T-helper 17 cell (primary cell): ENCODE measurements at regions not wholly inside any gene's neighbourhood (a gene's known extent, or its start where the extent isn't known, plus 50 kb on each side); places are given as distances from the start of the nearest gene placed in this dataset.

Source experiments
- ATAC-seq: fragments of 150-1000 bp; cut with Tn5 transposase; 2 replicates; pipeline ENCODE4 v1.10.0; 2021; ENCODE audit warnings: mild to moderate bottlenecking, moderate library complexity
- DNase-seq, 3 donors: peaks; one replicate each; pipeline versions ENCODE4 v3.0.0 to v3.0.0-alpha.2; 2020 to 2021
- H3K9me3 ChIP-seq: one replicate; pipeline ENCODE4 v1.7.0; 2013; ENCODE audit warnings: low read length, mild to moderate bottlenecking; ENCODE audit not compliant: control insufficient read depth, poor library complexity, severe bottlenecking
- H3K27ac Mint-ChIP-seq: one replicate; pipeline ENCODE4 v1.8.0; 2022; ENCODE audit warnings: mild to moderate bottlenecking, moderate library complexity, mixed read lengths
- H3K27me3 Mint-ChIP-seq: one replicate; pipeline ENCODE4 v1.8.0; 2022; ENCODE audit warnings: mixed read lengths
- H3K36me3 Mint-ChIP-seq: one replicate; pipeline ENCODE4 v1.8.0; 2022; ENCODE audit warnings: low read depth, mixed read lengths
- H3K4me1 Mint-ChIP-seq: one replicate; pipeline ENCODE4 v1.8.0; 2022; ENCODE audit warnings: mild to moderate bottlenecking, mixed read lengths
- H3K4me3 Mint-ChIP-seq: one replicate; pipeline ENCODE4 v1.8.0; 2022; ENCODE audit warnings: mild to moderate bottlenecking, moderate library complexity, mixed read lengths

- peaks cover 2% of the 10 kb centered on the region for H3K4me1 Mint-ChIP-seq
Measured at GRCh38 chr7:128145191-128145590, 95.9 kb upstream of the LEP start.

GRCh38 chr7:128146052-128146451, 95.0 kb upstream of the LEP start:
- Mint-ChIP-seq H3K36me3 (no peaks in the 10 kb centered on the region), H3K27me3 (peaks cover 48% of the 10 kb centered on the region), H3K4me1 (peaks cover 2% of the 10 kb centered on the region), H3K27ac (no peak overlapping the region), H3K4me3 (no peak overlapping the region)
- no peak for DNase-seq
- no peaks in the 10 kb centered on the region for H3K9me3 ChIP-seq
- ATAC-seq = no peak

More at GRCh38 chr7:128145191-128145590, 95.9 kb upstream of the LEP start:
- DNase-seq = no peak
- Mint-ChIP-seq H3K27ac (no peak overlapping the region), H3K36me3 (no peaks in the 10 kb centered on the region), H3K4me3 (no peak overlapping the region), H3K27me3 (peaks cover 44% of the 10 kb centered on the region)
- ATAC-seq = no peak
- H3K9me3 ChIP-seq = no peaks in the 10 kb centered on the region

GRCh38 chr7:128148676-128149075, 92.4 kb upstream of the LEP start:
- ATAC-seq = no peak
- no peak overlapping the region for H3K4me3 Mint-ChIP-seq
- H3K27me3 Mint-ChIP-seq = peaks cover 52% of the 10 kb centered on the region

GRCh38 chr7:128150223-128150865, 90.7 kb upstream of the LEP start:
- ATAC-seq (no peak), DNase-seq (no peak)
- Mint-ChIP-seq H3K4me1 (peaks cover 7% of the 10 kb centered on the region), H3K36me3 (peaks cover 2% of the 10 kb centered on the region), H3K27me3 (peaks cover 55% of the 10 kb centered on the region), H3K4me3 (no peak overlapping the region), H3K27ac (no peak overlapping the region)
- H3K9me3 ChIP-seq = no peaks in the 10 kb centered on the region

More at GRCh38 chr7:128148676-128149075, 92.4 kb upstream of the LEP start:
- Mint-ChIP-seq H3K36me3 (peaks cover 2% of the 10 kb centered on the region), H3K27ac (no peak overlapping the region), H3K4me1 (peaks cover 7% of the 10 kb centered on the region)
- DNase-seq = no peak
- no peaks in the 10 kb centered on the region for H3K9me3 ChIP-seq

GRCh38 chr7:128151635-128152034, 89.4 kb upstream of the LEP start:
- no peak for DNase-seq
- Mint-ChIP-seq H3K27ac (no peak overlapping the region), H3K4me3 (no peak overlapping the region), H3K4me1 (peaks cover 7% of the 10 kb centered on the region), H3K27me3 (peaks cover 46% of the 10 kb centered on the region), H3K36me3 (peaks cover 2% of the 10 kb centered on the region)
- ATAC-seq = no peak
- H3K9me3 ChIP-seq = no peaks in the 10 kb centered on the region

- peaks cover 2% of the 10 kb centered on the region for H3K36me3 Mint-ChIP-seq
- no peak overlapping the region for H3K4me3 Mint-ChIP-seq
- no peak overlapping the region for H3K27ac Mint-ChIP-seq
- ATAC-seq (no peak), DNase-seq (no peak)
- H3K9me3 ChIP-seq = no peaks in the 10 kb centered on the region
- H3K27me3 Mint-ChIP-seq = peaks cover 42% of the 10 kb centered on the region
- peaks cover 7% of the 10 kb centered on the region for H3K4me1 Mint-ChIP-seq
Measured at GRCh38 chr7:128152721-128153120, 88.4 kb upstream of the LEP start.

GRCh38 chr7:128153436-128153835, 87.6 kb upstream of the LEP start:
- Mint-ChIP-seq H3K36me3 (peaks cover 2% of the 10 kb centered on the region), H3K4me1 (peaks cover 7% of the 10 kb centered on the region), H3K27me3 (peaks cover 42% of the 10 kb centered on the region), H3K4me3 (no peak overlapping the region), H3K27ac (no peak overlapping the region)
- H3K9me3 ChIP-seq = no peaks in the 10 kb centered on the region
- ATAC-seq = no peak
- no peak for DNase-seq

GRCh38 chr7:128154504-128154903, 86.6 kb upstream of the LEP start:
- Mint-ChIP-seq H3K4me3 (no peak overlapping the region), H3K4me1 (peaks cover 4% of the 10 kb centered on the region)

GRCh38 chr7:128155100-128155740, 85.9 kb upstream of the LEP start:
- Mint-ChIP-seq H3K27me3 (peaks cover 33% of the 10 kb centered on the region), H3K27ac (no peak overlapping the region), H3K4me3 (no peak overlapping the region), H3K36me3 (peaks cover 2% of the 10 kb centered on the region), H3K4me1 (peaks cover 4% of the 10 kb centered on the region)
- H3K9me3 ChIP-seq = no peaks in the 10 kb centered on the region
- DNase-seq = no peak
- ATAC-seq = no peak

More at GRCh38 chr7:128154504-128154903, 86.6 kb upstream of the LEP start:
- DNase-seq = no peak
- peaks cover 2% of the 10 kb centered on the region for H3K36me3 Mint-ChIP-seq
- ATAC-seq = no peak
- no peaks in the 10 kb centered on the region for H3K9me3 ChIP-seq
- H3K27me3 Mint-ChIP-seq = peaks cover 36% of the 10 kb centered on the region
- no peak overlapping the region for H3K27ac Mint-ChIP-seq

GRCh38 chr7:128157906-128158305, 83.2 kb upstream of the LEP start:
- H3K4me3 Mint-ChIP-seq = peak overlapping the region; percentile 19
- no peak for DNase-seq
- no peaks in the 10 kb centered on the region for H3K4me1 Mint-ChIP-seq
- no peaks in the 10 kb centered on the region for H3K9me3 ChIP-seq
- no peak for ATAC-seq
- H3K36me3 Mint-ChIP-seq = peaks cover 4% of the 10 kb centered on the region
- peaks cover 37% of the 10 kb centered on the region for H3K27me3 Mint-ChIP-seq
- H3K27ac Mint-ChIP-seq = no peak overlapping the region

GRCh38 chr7:128158370-128158769, 82.7 kb upstream of the LEP start:
- no peak overlapping the region for H3K4me3 Mint-ChIP-seq
- DNase-seq (no peak), ATAC-seq (no peak)
- no peaks in the 10 kb centered on the region for H3K4me1 Mint-ChIP-seq
- peaks cover 42% of the 10 kb centered on the region for H3K27me3 Mint-ChIP-seq
- H3K27ac Mint-ChIP-seq = no peak overlapping the region
- peaks cover 4% of the 10 kb centered on the region for H3K36me3 Mint-ChIP-seq
- no peaks in the 10 kb centered on the region for H3K9me3 ChIP-seq

GRCh38 chr7:128160296-128160695, 80.8 kb upstream of the LEP start:
- H3K27me3 Mint-ChIP-seq = peaks cover 48% of the 10 kb centered on the region
- no peak overlapping the region for H3K27ac Mint-ChIP-seq
- no peaks in the 10 kb centered on the region for H3K4me1 Mint-ChIP-seq
- H3K4me3 Mint-ChIP-seq = no peak overlapping the region
- ATAC-seq = no peak
- peaks cover 4% of the 10 kb centered on the region for H3K36me3 Mint-ChIP-seq
- no peaks in the 10 kb centered on the region for H3K9me3 ChIP-seq
- no peak for DNase-seq

- Mint-ChIP-seq H3K4me3 (no peak overlapping the region), H3K27me3 (peaks cover 59% of the 10 kb centered on the region), H3K4me1 (peaks cover under 1% of the 10 kb centered on the region)
Measured at GRCh38 chr7:128161466-128162125, 79.5 kb upstream of the LEP start.

More at GRCh38 chr7:128161466-128162125, 79.5 kb upstream of the LEP start:
- ATAC-seq (no peak), DNase-seq (no peak)
- Mint-ChIP-seq H3K27ac (no peak overlapping the region), H3K36me3 (peaks cover 4% of the 10 kb centered on the region)
- H3K9me3 ChIP-seq = no peaks in the 10 kb centered on the region
